ENCODE measurements at regions not wholly inside any gene's neighbourhood (a gene's known extent, or its start where the extent isn't known, plus 50 kb on each side); places are given as distances from the start of the nearest gene placed in this dataset.

- DNase-seq (ENCODE audit: extremely low spot score): no peak
- ChIA-PET POLR2A (no interaction called here), CTCF (no interaction called here)
- TF ChIP-seq SP1 (IDR thresholded peaks at IDR 0.05): no peak
Observed at GRCh38 chr13:97726664-97727280, 226.7 kb upstream of the IPO5 start.

DNA sequence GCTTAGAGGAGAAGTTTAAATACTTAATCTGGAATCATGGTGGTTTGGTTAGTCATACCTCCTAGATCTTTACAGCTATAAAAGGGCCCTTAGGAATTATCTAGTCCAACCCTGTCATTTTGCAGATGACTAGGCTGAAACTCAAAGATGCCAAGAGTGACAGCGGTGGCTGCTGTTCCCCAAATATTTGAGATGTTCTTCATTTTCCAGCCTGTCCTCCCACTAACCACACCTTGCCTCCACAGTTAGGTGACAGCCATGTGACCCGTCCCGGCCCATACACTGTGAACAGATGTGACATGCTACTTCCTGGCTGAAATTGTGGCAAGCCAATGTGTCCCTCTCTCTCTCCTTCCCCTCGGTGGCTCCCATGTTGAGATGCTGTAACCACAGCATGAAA is 225.5 kb upstream of the IPO5 start:
- POLR2A ChIA-PET: no interaction called here
- TF ChIP-seq ARNT (IDR thresholded peaks at IDR 0.05) (no peak), ELF4 (IDR thresholded peaks at IDR 0.05) (no peak), ZNF384 (IDR thresholded peaks at IDR 0.05) (no peak), PKNOX1 (IDR thresholded peaks at IDR 0.05) (no peak), SP1 (IDR thresholded peaks at IDR 0.05) (no peak), L3MBTL2 (conservative IDR thresholded peaks at IDR 0.05) (no peak), CTBP1 (IDR thresholded peaks at IDR 0.05; ENCODE audit: borderline replicate concordance) (no peak), SUZ12 (IDR thresholded peaks at IDR 0.05) (no peak), NFRKB (IDR thresholded peaks at IDR 0.05) (no peak), FOXA1 (IDR thresholded peaks at IDR 0.05) (no peak), HDGF (IDR thresholded peaks at IDR 0.05; ENCODE audit: borderline replicate concordance) (no peak), FOXK2 (IDR thresholded peaks at IDR 0.05) (no peak), BHLHE40 (IDR thresholded peaks at IDR 0.05; ENCODE audit: borderline replicate concordance) (no peak), TARDBP (IDR thresholded peaks at IDR 0.05) (no peak), LEF1 (IDR thresholded peaks at IDR 0.05; ENCODE audit: borderline replicate concordance) (no peak), FOXM1 (IDR thresholded peaks at IDR 0.05; ENCODE audit: borderline replicate concordance) (no peak)
- no peak for DNase-seq (ENCODE audit: extremely low spot score)
- CTCF ChIA-PET: no interaction called here

GRCh38 chr13:97736436-97736835 is 217.0 kb upstream of the IPO5 start:
- ChIA-PET POLR2A (no interaction called here), CTCF (no interaction called here)
- no peak for TF ChIP-seq FOXM1 (IDR thresholded peaks at IDR 0.05; ENCODE audit: borderline replicate concordance)
- TF ChIP-seq ELF4 (IDR thresholded peaks at IDR 0.05): no peak
- TF ChIP-seq BHLHE40 (IDR thresholded peaks at IDR 0.05; ENCODE audit: borderline replicate concordance): no peak
- TF ChIP-seq ARNT (IDR thresholded peaks at IDR 0.05): no peak
- TF ChIP-seq ZNF384 (IDR thresholded peaks at IDR 0.05): no peak
- no peak for TF ChIP-seq CTBP1 (IDR thresholded peaks at IDR 0.05; ENCODE audit: borderline replicate concordance)
- no peak for DNase-seq (ENCODE audit: extremely low spot score)

GRCh38 chr13:97742084-97742483 is 211.4 kb upstream of the IPO5 start:
- no peak for DNase-seq (ENCODE audit: extremely low spot score)
- CTCF ChIA-PET: interaction anchor here (0.6 kb wide), 1 partner anchor 12 kb away, joined by 3 read pairs; no protein-coding TSS in a partner anchor
- TF ChIP-seq FOXK2 (IDR thresholded peaks at IDR 0.05): no peak
- TF ChIP-seq HDGF (IDR thresholded peaks at IDR 0.05; ENCODE audit: borderline replicate concordance): no peak
- no peak for TF ChIP-seq L3MBTL2 (conservative IDR thresholded peaks at IDR 0.05)
- no peak for TF ChIP-seq SP1 (IDR thresholded peaks at IDR 0.05)
- no peak for TF ChIP-seq FOXM1 (IDR thresholded peaks at IDR 0.05; ENCODE audit: borderline replicate concordance)
- TF ChIP-seq PKNOX1 (IDR thresholded peaks at IDR 0.05): no peak
- POLR2A ChIA-PET: no interaction called here

GRCh38 chr13:97743938-97744337 is 209.5 kb upstream of the IPO5 start:
- POLR2A ChIA-PET: no interaction called here
- CTCF ChIA-PET: no interaction called here
- TF ChIP-seq SP1 (IDR thresholded peaks at IDR 0.05): no peak
- TF ChIP-seq FOXA1 (IDR thresholded peaks at IDR 0.05): no peak
- TF ChIP-seq SUZ12 (IDR thresholded peaks at IDR 0.05): no peak
- TF ChIP-seq TARDBP (IDR thresholded peaks at IDR 0.05): no peak
- no peak for TF ChIP-seq PKNOX1 (IDR thresholded peaks at IDR 0.05)
- TF ChIP-seq ELF4 (IDR thresholded peaks at IDR 0.05): no peak
- no peak for TF ChIP-seq BHLHE40 (IDR thresholded peaks at IDR 0.05; ENCODE audit: borderline replicate concordance)
- TF ChIP-seq LEF1 (IDR thresholded peaks at IDR 0.05; ENCODE audit: borderline replicate concordance): no peak
- no peak for TF ChIP-seq ZNF384 (IDR thresholded peaks at IDR 0.05)
- no peak for TF ChIP-seq NFRKB (IDR thresholded peaks at IDR 0.05)
- TF ChIP-seq HDGF (IDR thresholded peaks at IDR 0.05; ENCODE audit: borderline replicate concordance): no peak
- no peak for TF ChIP-seq FOXK2 (IDR thresholded peaks at IDR 0.05)
- TF ChIP-seq L3MBTL2 (conservative IDR thresholded peaks at IDR 0.05): no peak
- TF ChIP-seq FOXM1 (IDR thresholded peaks at IDR 0.05; ENCODE audit: borderline replicate concordance): no peak
- TF ChIP-seq ARNT (IDR thresholded peaks at IDR 0.05): no peak
- no peak for TF ChIP-seq CTBP1 (IDR thresholded peaks at IDR 0.05; ENCODE audit: borderline replicate concordance)
- DNase-seq (ENCODE audit: extremely low spot score): no peak

GRCh38 chr13:97746649-97747048 is 206.8 kb upstream of the IPO5 start:
- POLR2A ChIA-PET: no interaction called here
- CTCF ChIA-PET: no interaction called here
- TF ChIP-seq FOXA1 (IDR thresholded peaks at IDR 0.05): no peak
- no peak for TF ChIP-seq ARNT (IDR thresholded peaks at IDR 0.05)
- no peak for TF ChIP-seq SUZ12 (IDR thresholded peaks at IDR 0.05)
- no peak for TF ChIP-seq SP1 (IDR thresholded peaks at IDR 0.05)
- no peak for TF ChIP-seq TARDBP (IDR thresholded peaks at IDR 0.05)
- TF ChIP-seq NFRKB (IDR thresholded peaks at IDR 0.05): no peak
- no peak for TF ChIP-seq FOXK2 (IDR thresholded peaks at IDR 0.05)
- no peak for DNase-seq (ENCODE audit: extremely low spot score)

DNA sequence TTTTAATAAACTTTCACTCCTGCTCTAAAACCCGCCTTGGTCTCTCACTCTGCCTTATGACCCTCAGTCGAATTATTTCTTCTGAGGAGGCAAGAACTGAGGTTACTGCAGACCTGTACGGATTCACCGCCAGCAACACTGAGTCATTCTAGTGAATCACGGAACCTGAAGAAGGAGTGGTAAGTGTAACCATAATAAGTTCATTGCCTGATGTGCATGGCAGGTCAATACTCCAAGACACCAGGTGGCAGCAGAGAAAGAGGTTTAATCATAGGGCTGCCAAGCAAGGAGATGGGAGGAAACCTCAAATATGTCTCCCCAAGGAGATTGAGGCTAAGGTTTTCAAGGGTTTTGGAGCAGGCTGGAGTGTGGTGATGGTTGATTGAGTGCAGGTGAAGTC is 204.3 kb upstream of the IPO5 start:
- TF ChIP-seq FOXK2 (IDR thresholded peaks at IDR 0.05) (no peak), ZNF384 (IDR thresholded peaks at IDR 0.05) (no peak), SP1 (IDR thresholded peaks at IDR 0.05) (no peak), FOXM1 (IDR thresholded peaks at IDR 0.05; ENCODE audit: borderline replicate concordance) (no peak), PKNOX1 (IDR thresholded peaks at IDR 0.05) (no peak), NFRKB (IDR thresholded peaks at IDR 0.05) (no peak), TARDBP (IDR thresholded peaks at IDR 0.05) (no peak), ARNT (IDR thresholded peaks at IDR 0.05) (no peak), LEF1 (IDR thresholded peaks at IDR 0.05; ENCODE audit: borderline replicate concordance) (no peak), L3MBTL2 (conservative IDR thresholded peaks at IDR 0.05) (no peak), HDGF (IDR thresholded peaks at IDR 0.05; ENCODE audit: borderline replicate concordance) (no peak), FOXA1 (IDR thresholded peaks at IDR 0.05) (no peak), SUZ12 (IDR thresholded peaks at IDR 0.05) (no peak), CTBP1 (IDR thresholded peaks at IDR 0.05; ENCODE audit: borderline replicate concordance) (no peak)
- CTCF ChIA-PET: no interaction called here
- POLR2A ChIA-PET: no interaction called here
- no peak for DNase-seq (ENCODE audit: extremely low spot score)
